ENCODE measurements at regions not wholly inside any gene's neighbourhood (a gene's known extent, or its start where the extent isn't known, plus 50 kb on each side); places are given as distances from the start of the nearest gene placed in this dataset.

- TF ChIP-seq CTCF (IDR thresholded peaks at IDR 0.05): no peak
- TF ChIP-seq POLR2AphosphoS5 (IDR thresholded peaks at IDR 0.05; ENCODE audit: low read depth, low read length): no peak
- no peak for TF ChIP-seq TCF7L2 (IDR thresholded peaks at IDR 0.05; ENCODE audit: low read depth, low read length)
Measured at GRCh38 chr7:91564541-91564940, 300.3 kb downstream of the FZD1 start.

All from Panc1 (cell line).